Muscle layer of colon (tissue), 2 donors: ENCODE measurements at regions not wholly inside any gene's neighbourhood (a gene's known extent, or its start where the extent isn't known, plus 50 kb on each side); places are given as distances from the start of the nearest gene placed in this dataset.
"Not testable (repeated sequence)": the region's sequence is repeated elsewhere in the genome, so short reads cannot be mapped to it uniquely, and the experiment has no call there.

Experiments
- H3K27ac ChIP-seq: one replicate; pipeline ENCODE4 v1.7.0; 2013; ENCODE audit warnings: low read depth, mild to moderate bottlenecking, low read length, moderate library complexity
- H3K27me3 ChIP-seq, 2 donors: one replicate each; pipeline ENCODE4 v1.7.0; 2013; ENCODE audit warnings: low read length in 2 of 2, mild to moderate bottlenecking in 2 of 2; ENCODE audit not compliant: insufficient read depth in 2 of 2, control insufficient read depth in 1 of 2
- H3K36me3 ChIP-seq: one replicate; pipeline ENCODE4 v1.7.0; 2013; ENCODE audit warnings: mild to moderate bottlenecking, low read length; ENCODE audit not compliant: insufficient read depth
- H3K4me1 ChIP-seq: one replicate; pipeline ENCODE4 v1.7.0; 2013; ENCODE audit warnings: mild to moderate bottlenecking, low read length; ENCODE audit not compliant: insufficient read depth
- H3K4me3 ChIP-seq, 2 donors: one replicate each; pipeline ENCODE4 v1.7.0; 2013; ENCODE audit warnings: low read length in 2 of 2, low read depth in 1 of 2, mild to moderate bottlenecking in 1 of 2, moderate library complexity in 1 of 2
- H3K9ac ChIP-seq: one replicate; pipeline ENCODE4 v1.7.0; 2013; ENCODE audit warnings: low read length
- H3K9me3 ChIP-seq: one replicate; pipeline ENCODE4 v1.7.0; 2013; ENCODE audit warnings: mild to moderate bottlenecking, low read length
- donor health status: abdominal sarcoma.
- donor health status: Adenocarcinoma of cecum.

- H3K27me3 ChIP-seq, H3K4me3 ChIP-seq, H3K9me3 ChIP-seq, H3K27ac ChIP-seq, H3K9ac ChIP-seq, H3K4me1 ChIP-seq, H3K36me3 ChIP-seq: not testable (repeated sequence)
These were observed 350.4 kb upstream of the PLGLB2 start for GRCh38 chr2:87397276-87398065.

GRCh38 chr2:87398567-87399305 is 349.2 kb upstream of the PLGLB2 start:
- not testable (repeated sequence) for H3K27me3 ChIP-seq, H3K4me3 ChIP-seq, H3K9me3 ChIP-seq, H3K36me3 ChIP-seq, H3K4me1 ChIP-seq, H3K9ac ChIP-seq, H3K27ac ChIP-seq

- no peak overlapping the region for H3K27ac ChIP-seq
- no peak overlapping the region for H3K4me3 ChIP-seq
- no peaks in the 10 kb centered on the region for H3K27me3 ChIP-seq
- H3K9ac ChIP-seq = no peak overlapping the region
- H3K4me1 ChIP-seq = no peaks in the 10 kb centered on the region
- H3K9me3 ChIP-seq = no peaks in the 10 kb centered on the region
- H3K36me3 ChIP-seq = no peaks in the 10 kb centered on the region
These were observed 346.1 kb upstream of the PLGLB2 start for GRCh38 chr2:87401726-87402345.

GRCh38 chr2:87403893-87404175 is 344.1 kb upstream of the PLGLB2 start:
- H3K36me3 ChIP-seq = no peaks in the 10 kb centered on the region
- H3K27me3 ChIP-seq = no peaks in the 10 kb centered on the region
- H3K9me3 ChIP-seq = no peaks in the 10 kb centered on the region
- no peak overlapping the region for H3K27ac ChIP-seq
- no peak overlapping the region for H3K9ac ChIP-seq
- H3K4me3 ChIP-seq = no peak overlapping the region
- no peaks in the 10 kb centered on the region for H3K4me1 ChIP-seq

GRCh38 chr2:87404411-87405255 is 343.3 kb upstream of the PLGLB2 start:
- not testable (repeated sequence) for H3K27ac ChIP-seq, H3K9ac ChIP-seq, H3K36me3 ChIP-seq, H3K4me1 ChIP-seq, H3K4me3 ChIP-seq, H3K27me3 ChIP-seq, H3K9me3 ChIP-seq

GRCh38 chr2:87405531-87406216 is 342.2 kb upstream of the PLGLB2 start:
- not testable (repeated sequence) for H3K9me3 ChIP-seq, H3K9ac ChIP-seq, H3K4me1 ChIP-seq, H3K27me3 ChIP-seq, H3K36me3 ChIP-seq, H3K27ac ChIP-seq, H3K4me3 ChIP-seq

- H3K9ac ChIP-seq, H3K27me3 ChIP-seq, H3K4me3 ChIP-seq, H3K36me3 ChIP-seq, H3K27ac ChIP-seq, H3K9me3 ChIP-seq, H3K4me1 ChIP-seq: not testable (repeated sequence)
These were observed 341.3 kb upstream of the PLGLB2 start for GRCh38 chr2:87406406-87407175.

- H3K36me3 ChIP-seq, H3K9me3 ChIP-seq, H3K27ac ChIP-seq, H3K4me3 ChIP-seq, H3K9ac ChIP-seq, H3K4me1 ChIP-seq, H3K27me3 ChIP-seq: not testable (repeated sequence)
These were observed 338.3 kb upstream of the PLGLB2 start for GRCh38 chr2:87409601-87410000.

GRCh38 chr2:87410371-87410770 is 337.5 kb upstream of the PLGLB2 start:
- H3K27me3 ChIP-seq, H3K9ac ChIP-seq, H3K36me3 ChIP-seq, H3K4me1 ChIP-seq, H3K4me3 ChIP-seq, H3K27ac ChIP-seq, H3K9me3 ChIP-seq: not testable (repeated sequence)

- H3K36me3 ChIP-seq, H3K4me3 ChIP-seq, H3K27me3 ChIP-seq, H3K27ac ChIP-seq, H3K4me1 ChIP-seq, H3K9me3 ChIP-seq, H3K9ac ChIP-seq: not testable (repeated sequence)
These were observed 335.7 kb upstream of the PLGLB2 start for GRCh38 chr2:87412036-87412820.
